ENCODE measurements at regions not wholly inside any gene's neighbourhood (a gene's known extent, or its start where the extent isn't known, plus 50 kb on each side); places are given as distances from the start of the nearest gene placed in this dataset.

GRCh38 chr12:67573566-67573965 is 75.0 kb upstream of the DYRK2 start:
- H2AFZ ChIP-seq (ENCODE audit: low read depth, low read length, severe bottlenecking): no peak overlapping the region
- H4K20me1 ChIP-seq (ENCODE audit: low read depth, low read length): no peaks in the 10 kb centered on the region
- H3K27me3 ChIP-seq (ENCODE audit: low read length): no peaks in the 10 kb centered on the region
- no peaks in the 10 kb centered on the region for H3K9me2 ChIP-seq (replicated peaks; ENCODE audit: insufficient read depth, low read length)
- no peak overlapping the region for H3K4me2 ChIP-seq (ENCODE audit: low read depth, low read length, poor library complexity, severe bottlenecking)
- no peak for TF ChIP-seq EZH2phosphoT487 (conservative IDR thresholded peaks at IDR 0.05; ENCODE audit: low read length)
- TF ChIP-seq, protein P1, sequence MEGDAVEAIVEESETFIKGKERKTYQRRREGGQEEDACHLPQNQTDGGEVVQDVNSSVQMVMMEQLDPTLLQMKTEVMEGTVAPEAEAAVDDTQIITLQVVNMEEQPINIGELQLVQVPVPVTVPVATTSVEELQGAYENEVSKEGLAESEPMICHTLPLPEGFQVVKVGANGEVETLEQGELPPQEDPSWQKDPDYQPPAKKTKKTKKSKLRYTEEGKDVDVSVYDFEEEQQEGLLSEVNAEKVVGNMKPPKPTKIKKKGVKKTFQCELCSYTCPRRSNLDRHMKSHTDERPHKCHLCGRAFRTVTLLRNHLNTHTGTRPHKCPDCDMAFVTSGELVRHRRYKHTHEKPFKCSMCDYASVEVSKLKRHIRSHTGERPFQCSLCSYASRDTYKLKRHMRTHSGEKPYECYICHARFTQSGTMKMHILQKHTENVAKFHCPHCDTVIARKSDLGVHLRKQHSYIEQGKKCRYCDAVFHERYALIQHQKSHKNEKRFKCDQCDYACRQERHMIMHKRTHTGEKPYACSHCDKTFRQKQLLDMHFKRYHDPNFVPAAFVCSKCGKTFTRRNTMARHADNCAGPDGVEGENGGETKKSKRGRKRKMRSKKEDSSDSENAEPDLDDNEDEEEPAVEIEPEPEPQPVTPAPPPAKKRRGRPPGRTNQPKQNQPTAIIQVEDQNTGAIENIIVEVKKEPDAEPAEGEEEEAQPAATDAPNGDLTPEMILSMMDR (IDR thresholded peaks at IDR 0.05; ENCODE audit: insufficient read depth, low read length, poor library complexity, severe bottlenecking): no peak
- no peaks in the 10 kb centered on the region for H3K36me3 ChIP-seq (ENCODE audit: low read length)
- H3K9ac ChIP-seq (ENCODE audit: low read length): no peak overlapping the region
- H3K4me3 ChIP-seq (ENCODE audit: insufficient read depth, low read length, poor library complexity, severe bottlenecking): no peak overlapping the region
- no peaks in the 10 kb centered on the region for H3F3A ChIP-seq (ENCODE audit: insufficient read depth)
- H3K9me3 ChIP-seq (ENCODE audit: insufficient read depth, low read length): no peaks in the 10 kb centered on the region
- H3K27ac ChIP-seq (ENCODE audit: low read depth, low read length): no peak overlapping the region
- H3K79me2 ChIP-seq (ENCODE audit: insufficient read depth, low read length): no peaks in the 10 kb centered on the region

DNA sequence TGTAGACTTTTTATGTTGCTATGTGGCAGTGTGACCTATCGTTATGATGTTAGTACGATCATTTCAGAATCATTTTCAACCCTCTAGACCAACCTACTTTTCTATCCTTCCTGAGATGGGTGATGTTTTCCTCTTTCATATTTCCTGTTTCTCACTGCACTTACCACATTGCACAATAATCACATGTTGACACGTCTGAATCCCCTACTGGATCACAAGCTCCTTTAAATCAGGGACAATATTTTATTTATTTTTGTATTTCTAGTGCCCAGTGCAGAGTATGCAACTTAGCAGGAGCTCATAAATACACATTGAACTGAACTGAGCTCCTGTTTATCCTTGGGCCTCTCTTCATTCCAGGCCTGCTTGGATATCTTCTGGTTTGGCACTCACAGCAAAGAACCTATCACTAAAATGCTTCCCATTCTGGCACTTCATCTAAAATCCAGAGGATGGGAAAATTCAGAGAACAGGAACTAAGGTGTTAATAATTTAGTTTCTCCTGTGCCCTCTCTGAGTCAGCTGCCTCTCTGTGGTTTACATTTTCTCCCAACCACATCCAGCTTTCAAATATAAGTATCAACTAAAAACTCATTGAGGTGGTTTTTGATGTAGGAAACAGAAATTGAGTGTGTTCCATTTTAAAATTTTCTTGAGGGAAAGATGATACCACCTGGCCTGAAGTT is 69.4 kb upstream of the DYRK2 start:
- Histone ChIP-seq H2AFZ (ENCODE audit: low read depth, low read length, severe bottlenecking) (no peak overlapping the region), H3K36me3 (ENCODE audit: low read length) (no peaks in the 10 kb centered on the region), H3K4me3 (ENCODE audit: insufficient read depth, low read length, poor library complexity, severe bottlenecking) (no peak overlapping the region), H4K20me1 (ENCODE audit: low read depth, low read length) (no peaks in the 10 kb centered on the region), H3K79me2 (ENCODE audit: insufficient read depth, low read length) (no peaks in the 10 kb centered on the region), H3K4me2 (ENCODE audit: low read depth, low read length, poor library complexity, severe bottlenecking) (no peak overlapping the region), H3K9me3 (ENCODE audit: insufficient read depth, low read length) (no peaks in the 10 kb centered on the region), H3F3A (ENCODE audit: insufficient read depth) (no peaks in the 10 kb centered on the region), H3K9ac (ENCODE audit: low read length) (no peak overlapping the region), H3K27ac (ENCODE audit: low read depth, low read length) (no peak overlapping the region), H3K9me2 (replicated peaks; ENCODE audit: insufficient read depth, low read length) (no peaks in the 10 kb centered on the region), H3K27me3 (ENCODE audit: low read length) (no peaks in the 10 kb centered on the region)
- no peak for TF ChIP-seq EZH2phosphoT487 (conservative IDR thresholded peaks at IDR 0.05; ENCODE audit: low read length)
- TF ChIP-seq, protein P1 (IDR thresholded peaks at IDR 0.05; ENCODE audit: insufficient read depth, low read length, poor library complexity, severe bottlenecking): no peak

- Histone ChIP-seq H3K9ac (ENCODE audit: low read length) (no peak overlapping the region), H3K27me3 (ENCODE audit: low read length) (no peaks in the 10 kb centered on the region), H3K9me2 (replicated peaks; ENCODE audit: insufficient read depth, low read length) (no peaks in the 10 kb centered on the region), H3K4me3 (ENCODE audit: insufficient read depth, low read length, poor library complexity, severe bottlenecking) (no peak overlapping the region), H3K9me3 (ENCODE audit: insufficient read depth, low read length) (no peaks in the 10 kb centered on the region), H3K4me2 (ENCODE audit: low read depth, low read length, poor library complexity, severe bottlenecking) (no peak overlapping the region), H2AFZ (ENCODE audit: low read depth, low read length, severe bottlenecking) (no peak overlapping the region), H3K79me2 (ENCODE audit: insufficient read depth, low read length) (no peaks in the 10 kb centered on the region), H4K20me1 (ENCODE audit: low read depth, low read length) (no peaks in the 10 kb centered on the region), H3K36me3 (ENCODE audit: low read length) (no peaks in the 10 kb centered on the region), H3K27ac (ENCODE audit: low read depth, low read length) (no peak overlapping the region), H3F3A (ENCODE audit: insufficient read depth) (no peaks in the 10 kb centered on the region)
- TF ChIP-seq EZH2phosphoT487 (conservative IDR thresholded peaks at IDR 0.05; ENCODE audit: low read length): no peak
- TF ChIP-seq, protein P1 (IDR thresholded peaks at IDR 0.05; ENCODE audit: insufficient read depth, low read length, poor library complexity, severe bottlenecking): no peak
Measured at GRCh38 chr12:67579662-67580003, 68.9 kb upstream of the DYRK2 start.
